ENCODE measurements at regions not wholly inside any gene's neighbourhood (a gene's known extent, or its start where the extent isn't known, plus 50 kb on each side); places are given as distances from the start of the nearest gene placed in this dataset.

- H3K27ac ChIP-seq (ENCODE audit: low read depth, low read length): no peak overlapping the region
- Mint-ChIP-seq H3K4me3 (ENCODE audit: unreplicated experiment) (no peak overlapping the region), H3K9me3 (ENCODE audit: unreplicated experiment) (no peaks in the 10 kb centered on the region), H3K27me3 (ENCODE audit: low read depth, unreplicated experiment) (no peaks in the 10 kb centered on the region), H3K4me1 (ENCODE audit: low read depth, unreplicated experiment) (no peaks in the 10 kb centered on the region), H3K27ac (ENCODE audit: unreplicated experiment) (no peak overlapping the region), H3K36me3 (ENCODE audit: low read depth, unreplicated experiment) (no peaks in the 10 kb centered on the region)
- H3K36me3 ChIP-seq (ENCODE audit: insufficient read depth, low read length): no peaks in the 10 kb centered on the region
- TF ChIP-seq EZH2 (IDR thresholded peaks at IDR 0.05; ENCODE audit: insufficient read depth, low read length): no peak
- TF ChIP-seq CTCF (IDR thresholded peaks at IDR 0.05; ENCODE audit: insufficient read depth, low read depth, low read length): no peak
- no peaks in the 10 kb centered on the region for H4K20me1 ChIP-seq (ENCODE audit: insufficient read depth, low read length)
- DNase-seq (ENCODE audit: low read depth) (no peak), FAIRE-seq (no peak)
- H3K4me2 ChIP-seq (ENCODE audit: low read length): no peak overlapping the region
- peaks cover 3% of the 10 kb centered on the region for H3K27me3 ChIP-seq (ENCODE audit: insufficient read depth, low read length)
- no peaks in the 10 kb centered on the region for H3K79me2 ChIP-seq (ENCODE audit: insufficient read depth, low read length)
- no peaks in the 10 kb centered on the region for H3K9me3 ChIP-seq (ENCODE audit: insufficient read depth, low read depth, low read length)
- H3K9ac ChIP-seq (ENCODE audit: low read length): no peak overlapping the region
- no peak overlapping the region for H2AFZ ChIP-seq (ENCODE audit: low read depth, low read length)
- no peaks in the 10 kb centered on the region for H3K4me1 ChIP-seq (ENCODE audit: insufficient read depth, low read length)
- no peak overlapping the region for H3K4me3 ChIP-seq (ENCODE audit: insufficient read depth, low read depth, low read length)
Measured at GRCh38 chr13:58884353-58885209, 1253.0 kb downstream of the PCDH17 start.

GRCh38 chr13:58889474-58889873, 1257.9 kb downstream of the PCDH17 start:
- Histone ChIP-seq H2AFZ (ENCODE audit: low read depth, low read length) (no peak overlapping the region), H3K27ac (ENCODE audit: low read depth, low read length) (no peak overlapping the region), H3K79me2 (ENCODE audit: insufficient read depth, low read length) (no peaks in the 10 kb centered on the region), H3K9ac (ENCODE audit: low read length) (no peak overlapping the region), H3K36me3 (ENCODE audit: insufficient read depth, low read length) (no peaks in the 10 kb centered on the region), H3K9me3 (ENCODE audit: insufficient read depth, low read depth, low read length) (no peaks in the 10 kb centered on the region), H4K20me1 (ENCODE audit: insufficient read depth, low read length) (no peaks in the 10 kb centered on the region), H3K27me3 (ENCODE audit: insufficient read depth, low read length) (no peaks in the 10 kb centered on the region), H3K4me1 (ENCODE audit: insufficient read depth, low read length) (no peaks in the 10 kb centered on the region), H3K4me2 (ENCODE audit: low read length) (no peak overlapping the region), H3K4me3 (ENCODE audit: insufficient read depth, low read depth, low read length) (no peak overlapping the region)
- DNase-seq (ENCODE audit: low read depth) (no peak), FAIRE-seq (no peak)
- Mint-ChIP-seq H3K9me3 (ENCODE audit: unreplicated experiment) (no peaks in the 10 kb centered on the region), H3K4me1 (ENCODE audit: low read depth, unreplicated experiment) (no peaks in the 10 kb centered on the region), H3K27me3 (ENCODE audit: low read depth, unreplicated experiment) (no peaks in the 10 kb centered on the region), H3K36me3 (ENCODE audit: low read depth, unreplicated experiment) (no peaks in the 10 kb centered on the region), H3K4me3 (ENCODE audit: unreplicated experiment) (no peak overlapping the region), H3K27ac (ENCODE audit: unreplicated experiment) (no peak overlapping the region)
- TF ChIP-seq EZH2 (IDR thresholded peaks at IDR 0.05; ENCODE audit: insufficient read depth, low read length): no peak
- no peak for TF ChIP-seq CTCF (IDR thresholded peaks at IDR 0.05; ENCODE audit: insufficient read depth, low read depth, low read length)

- DNase-seq (ENCODE audit: low read depth) (peak; percentile 63), FAIRE-seq (no peak)
- TF ChIP-seq EZH2 (IDR thresholded peaks at IDR 0.05; ENCODE audit: insufficient read depth, low read length) (no peak), CTCF (IDR thresholded peaks at IDR 0.05; ENCODE audit: insufficient read depth, low read depth, low read length) (no peak)
- Mint-ChIP-seq H3K27ac (ENCODE audit: unreplicated experiment) (no peak overlapping the region), H3K4me3 (ENCODE audit: unreplicated experiment) (no peak overlapping the region), H3K27me3 (ENCODE audit: low read depth, unreplicated experiment) (no peaks in the 10 kb centered on the region), H3K9me3 (ENCODE audit: unreplicated experiment) (no peaks in the 10 kb centered on the region), H3K36me3 (ENCODE audit: low read depth, unreplicated experiment) (no peaks in the 10 kb centered on the region), H3K4me1 (ENCODE audit: low read depth, unreplicated experiment) (no peaks in the 10 kb centered on the region)
- Histone ChIP-seq H3K27ac (ENCODE audit: low read depth, low read length) (no peak overlapping the region), H3K36me3 (ENCODE audit: insufficient read depth, low read length) (no peaks in the 10 kb centered on the region), H3K4me2 (ENCODE audit: low read length) (no peak overlapping the region), H3K4me1 (ENCODE audit: insufficient read depth, low read length) (no peaks in the 10 kb centered on the region), H3K9me3 (ENCODE audit: insufficient read depth, low read depth, low read length) (no peaks in the 10 kb centered on the region), H3K27me3 (ENCODE audit: insufficient read depth, low read length) (no peaks in the 10 kb centered on the region), H2AFZ (ENCODE audit: low read depth, low read length) (no peak overlapping the region), H3K4me3 (ENCODE audit: insufficient read depth, low read depth, low read length) (no peak overlapping the region), H4K20me1 (ENCODE audit: insufficient read depth, low read length) (no peaks in the 10 kb centered on the region), H3K79me2 (ENCODE audit: insufficient read depth, low read length) (no peaks in the 10 kb centered on the region), H3K9ac (ENCODE audit: low read length) (no peak overlapping the region)
Measured at GRCh38 chr13:58893396-58893795, 1261.9 kb downstream of the PCDH17 start.
